Right renal pelvis (tissue), 4 donors: ENCODE measurements at regions not wholly inside any gene's neighbourhood (a gene's known extent, or its start where the extent isn't known, plus 50 kb on each side); places are given as distances from the start of the nearest gene placed in this dataset.

Experiments
- DNase-seq, 4 donors: peaks; one replicate each; pipeline ENCODE4 v3.0.0-alpha.2; 2013; ENCODE audit warnings: low read depth in 4 of 4, low spot score in 3 of 4, missing footprints in 1 of 4

DNA sequence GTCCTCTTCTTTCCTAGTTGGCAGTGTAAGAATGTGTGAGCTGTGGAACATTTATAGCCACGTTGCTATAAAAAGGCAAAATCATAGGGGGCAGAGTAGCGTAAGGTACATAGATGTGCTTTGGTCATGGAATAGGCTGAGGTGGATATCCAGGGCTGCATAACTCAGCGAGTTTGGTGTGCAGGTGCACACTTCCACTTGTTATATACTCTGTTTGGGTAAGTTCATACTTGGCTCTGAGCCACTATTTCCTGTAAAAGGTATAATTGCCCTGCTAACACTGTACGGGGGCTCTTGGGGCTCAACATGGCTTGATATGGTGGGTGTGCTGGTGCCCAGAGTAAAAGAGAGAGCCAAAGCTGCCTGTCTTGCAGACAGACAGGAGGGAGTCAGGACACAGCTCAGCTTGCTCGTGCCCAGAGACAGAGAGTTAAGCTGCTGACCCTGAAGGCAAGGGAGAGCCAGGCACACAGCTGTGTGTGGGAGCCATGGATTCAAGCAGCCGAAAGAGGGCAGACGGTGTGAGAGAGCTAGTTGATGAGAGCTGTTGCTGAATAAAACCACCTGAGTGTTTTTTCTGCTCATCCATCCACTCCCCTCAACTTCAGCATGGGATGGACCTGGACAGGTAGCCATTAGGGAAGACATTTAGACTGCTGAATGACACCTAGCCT, 126.7 kb downstream of the DKK1 start:
- peak in 1 of 4 donors; percentile 1 for DNase-seq

DNA sequence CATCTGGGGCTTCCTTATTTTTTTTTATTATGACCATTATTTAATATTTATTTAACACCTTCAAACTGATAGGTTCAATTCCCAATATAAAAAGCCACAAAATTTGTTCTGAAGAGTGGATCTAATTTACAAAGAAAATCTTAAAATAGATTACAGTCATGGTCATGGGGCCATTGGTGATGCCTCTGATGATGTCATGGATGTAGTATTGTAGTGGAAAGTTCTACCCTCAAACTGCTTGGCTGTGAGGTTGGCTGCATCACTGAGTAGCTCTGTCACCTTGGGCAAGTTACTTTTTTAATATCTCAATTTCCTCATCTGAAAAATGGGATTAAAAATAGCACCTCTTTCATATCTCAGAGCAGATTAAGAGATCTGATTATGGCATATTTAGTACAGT, 128.5 kb downstream of the DKK1 start:
- DNase-seq = no peak

DNA sequence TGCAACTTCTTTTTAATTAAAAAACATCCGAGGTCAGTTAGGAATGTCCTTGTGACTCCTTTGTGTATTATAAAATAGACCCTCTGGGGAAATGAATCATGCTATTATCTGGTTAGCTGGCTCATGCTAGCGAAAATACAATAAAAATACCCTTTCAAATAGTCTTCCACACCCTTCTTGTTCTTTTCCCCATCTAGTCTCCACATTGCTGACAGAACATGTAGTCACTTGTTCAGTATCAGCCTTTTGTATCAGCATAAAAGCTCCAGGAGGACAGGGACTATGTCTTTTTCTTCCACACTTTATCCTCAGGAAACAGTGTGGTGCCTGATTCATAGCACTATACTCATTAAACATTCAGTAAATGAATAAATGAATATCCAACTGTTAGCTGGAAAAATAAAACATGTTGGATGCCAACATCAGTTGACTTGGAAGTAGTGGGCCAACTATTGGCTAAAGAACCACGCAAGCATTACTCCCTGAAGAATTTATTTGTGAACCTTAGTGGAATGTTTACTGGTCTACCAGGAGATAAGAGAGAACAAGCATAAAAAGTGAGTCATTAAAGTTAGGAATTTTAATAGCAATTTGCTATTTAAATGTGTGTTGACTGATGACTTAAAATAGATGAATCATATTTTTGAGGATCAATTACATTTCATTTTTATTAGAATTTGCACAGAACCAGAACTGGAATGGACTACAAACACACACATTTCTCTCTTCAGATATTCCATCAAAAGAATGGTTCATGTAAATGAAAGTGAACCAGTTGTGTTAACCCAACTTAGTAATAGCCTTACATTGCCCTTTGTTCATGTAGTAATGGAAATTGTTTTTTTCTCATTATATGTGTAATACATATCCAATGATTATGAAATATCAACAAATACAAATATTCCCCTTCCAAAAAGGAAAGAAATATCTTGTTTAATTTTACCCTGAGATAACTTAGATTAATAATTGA, 129.6 kb downstream of the DKK1 start:
- DNase-seq = no peak

DNA sequence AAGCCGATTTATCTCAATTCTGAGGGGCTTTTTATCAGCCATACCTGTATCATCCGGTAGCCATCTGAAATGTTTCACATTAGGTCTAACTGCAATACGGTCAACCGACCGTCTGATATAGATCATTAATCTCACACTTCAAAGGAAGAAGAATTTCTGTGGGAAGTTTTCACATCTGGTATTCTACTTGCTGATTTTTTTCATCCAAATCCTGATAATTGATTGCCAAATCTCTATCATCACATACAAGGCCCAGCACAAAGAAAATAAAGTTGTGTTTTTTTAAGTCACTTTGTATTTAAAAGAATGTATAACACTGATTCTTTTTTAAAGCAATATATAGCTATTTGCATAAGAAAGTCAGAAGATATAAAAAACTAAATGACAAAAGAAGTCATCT, 132.3 kb downstream of the DKK1 start:
- no peak for DNase-seq

DNA sequence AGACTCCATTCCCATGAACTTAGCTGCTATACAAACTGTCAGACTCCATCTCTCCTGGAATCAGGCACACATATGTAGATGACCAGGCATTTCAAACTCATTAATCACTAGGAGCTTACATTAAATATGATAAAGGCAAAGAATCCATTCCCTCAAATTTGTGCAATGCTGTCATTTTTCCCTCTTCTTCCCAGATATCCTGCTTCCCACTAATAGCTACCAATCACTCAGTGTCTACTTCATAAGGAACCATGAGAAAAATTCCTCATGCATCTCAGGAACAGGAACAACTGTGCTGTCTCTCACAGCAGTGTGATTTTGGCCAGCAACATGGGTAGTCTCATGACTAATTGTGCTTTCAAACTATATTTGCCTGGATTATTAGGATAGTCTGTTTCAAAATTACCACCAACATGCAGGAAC, 133.9 kb downstream of the DKK1 start:
- no peak for DNase-seq

DNA sequence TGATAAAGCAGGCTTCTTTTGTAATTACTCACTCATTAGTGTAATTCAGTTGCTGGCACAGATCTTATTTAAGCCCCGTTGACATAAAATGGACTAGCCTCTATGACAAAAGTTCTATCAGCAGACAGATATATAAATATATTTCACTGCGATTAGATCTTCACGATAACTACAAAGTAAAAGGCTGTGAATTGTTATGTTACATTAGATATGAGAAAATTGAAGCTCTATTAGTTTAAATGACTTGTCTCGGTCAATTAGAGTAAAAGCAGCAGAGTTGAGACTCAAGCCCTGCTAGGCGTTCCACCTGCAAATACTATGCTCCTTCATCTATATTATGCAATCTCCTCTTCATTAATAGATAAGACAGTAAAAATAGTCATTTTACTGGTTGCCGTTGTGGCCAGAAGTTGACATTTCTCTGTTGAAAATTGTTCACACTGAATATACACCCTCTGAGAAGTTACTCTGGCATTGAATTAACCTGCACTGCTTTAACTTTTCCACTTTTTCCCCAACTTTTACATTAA, 136.7 kb downstream of the DKK1 start:
- DNase-seq = no peak

DNA sequence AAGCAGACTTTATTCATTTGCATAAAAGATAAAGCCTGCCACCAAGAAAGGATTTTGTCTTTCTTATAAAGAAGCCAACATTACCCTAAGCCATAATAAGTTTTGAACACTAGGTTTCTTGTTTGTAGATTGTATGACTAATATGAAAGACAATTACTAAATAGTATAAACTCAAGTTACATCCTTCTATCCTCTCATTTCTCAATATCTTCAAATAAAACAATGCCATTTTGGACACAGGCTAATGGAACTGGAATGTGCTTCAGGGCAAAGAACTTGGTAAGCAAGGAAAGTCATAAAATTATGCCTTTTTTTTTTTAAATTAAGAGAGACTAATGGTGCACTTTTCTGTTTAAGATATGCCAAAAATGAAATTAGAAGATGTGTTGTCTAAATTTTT, 137.7 kb downstream of the DKK1 start:
- DNase-seq = no peak

DNA sequence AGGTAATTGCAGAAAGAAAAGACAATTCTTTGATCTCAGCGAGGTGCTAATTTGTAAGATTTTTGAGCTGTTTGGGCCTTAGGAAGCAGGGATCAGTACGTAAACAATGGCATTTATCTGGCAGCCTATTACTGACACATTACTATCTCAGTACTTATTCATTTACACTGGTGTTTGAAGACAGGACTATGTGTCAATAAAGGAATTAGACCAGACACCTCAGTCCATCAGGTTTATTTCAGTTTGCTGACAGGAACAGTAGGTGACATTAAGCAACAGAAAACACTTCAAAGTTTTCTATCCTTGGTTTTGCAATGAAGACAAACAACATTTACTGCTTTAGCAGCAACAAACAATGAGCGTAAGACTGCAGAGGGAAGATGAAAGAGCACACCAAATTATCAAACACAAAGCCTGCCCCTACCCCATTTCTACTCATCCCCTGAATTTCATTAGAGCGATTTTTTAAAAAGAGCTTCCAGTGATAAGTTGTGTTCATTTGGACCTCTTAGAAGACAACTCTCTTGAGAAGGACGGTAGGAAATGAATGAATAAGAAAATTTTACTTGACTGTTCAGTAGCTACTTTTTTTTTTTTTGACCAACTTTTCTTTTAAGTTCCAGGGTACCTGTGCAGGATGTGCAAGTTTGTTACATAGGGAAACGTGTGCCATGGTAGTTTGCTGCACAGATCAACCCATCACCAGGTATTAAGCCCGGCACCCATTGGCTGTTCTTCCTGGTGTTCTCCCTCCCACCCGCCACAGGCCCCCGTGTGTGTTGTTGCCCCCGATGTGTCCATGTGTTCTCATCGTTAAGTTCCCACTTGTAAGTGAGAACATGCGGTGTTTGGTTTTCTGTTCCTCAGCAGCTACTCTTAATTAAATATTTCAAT, 138.8 kb downstream of the DKK1 start:
- no peak for DNase-seq

DNA sequence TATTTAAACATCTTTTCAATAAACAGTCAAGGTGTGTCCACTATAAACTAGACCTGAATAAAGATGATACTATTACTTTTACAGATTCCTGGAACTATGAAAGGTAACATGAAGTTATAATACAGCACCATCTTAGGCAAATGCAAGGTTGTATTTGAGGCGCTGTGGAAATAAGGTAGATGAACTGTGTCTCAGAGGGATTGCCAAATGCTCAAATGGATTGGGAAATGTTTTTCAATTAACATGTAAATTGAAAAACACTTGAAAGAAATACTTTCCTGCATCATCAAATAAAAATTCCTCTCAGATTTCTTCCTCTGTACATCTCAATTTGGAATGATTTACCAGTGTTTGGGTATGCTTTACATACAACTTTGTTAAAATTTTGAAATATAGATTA, 139.4 kb downstream of the DKK1 start:
- no peak for DNase-seq

DNA sequence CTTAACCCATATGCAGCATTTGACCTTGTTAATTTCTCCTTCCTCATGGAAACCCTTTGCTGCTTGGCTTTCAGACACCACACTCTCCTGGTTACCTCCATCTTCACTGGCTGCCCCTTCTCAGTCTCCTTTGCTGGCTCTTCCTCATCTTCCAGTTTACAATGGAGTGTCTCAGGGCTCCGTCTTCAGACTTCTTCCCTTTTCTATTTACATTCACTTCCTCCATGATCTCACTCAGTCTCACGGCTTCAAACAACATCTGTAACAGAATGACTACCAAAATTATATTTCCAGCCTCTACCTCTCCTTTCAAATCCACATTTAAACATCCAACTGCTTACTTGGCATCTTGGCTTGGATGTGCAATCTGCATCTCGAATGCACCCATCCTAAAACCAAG, 140.4 kb downstream of the DKK1 start:
- DNase-seq = no peak

DNA sequence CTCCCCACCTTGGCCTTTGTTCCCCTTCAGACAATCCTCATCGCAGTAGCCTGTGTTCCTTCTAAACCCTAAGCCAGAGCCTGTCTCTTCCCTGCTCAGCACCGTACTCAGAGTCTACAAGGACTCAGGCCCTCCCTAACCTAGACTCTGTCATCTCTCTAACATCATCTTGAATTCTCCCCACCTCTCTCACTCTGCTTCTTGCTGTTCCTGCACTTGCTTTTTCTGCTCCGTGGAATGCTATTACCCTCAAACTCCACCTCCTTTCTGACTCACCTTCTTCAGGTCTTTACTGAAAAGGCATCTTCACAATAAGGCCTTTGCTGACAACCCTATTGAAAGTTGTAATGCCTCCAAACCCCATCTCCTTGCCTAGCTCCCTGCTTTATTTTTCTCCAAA, 141.0 kb downstream of the DKK1 start:
- DNase-seq = no peak

DNA sequence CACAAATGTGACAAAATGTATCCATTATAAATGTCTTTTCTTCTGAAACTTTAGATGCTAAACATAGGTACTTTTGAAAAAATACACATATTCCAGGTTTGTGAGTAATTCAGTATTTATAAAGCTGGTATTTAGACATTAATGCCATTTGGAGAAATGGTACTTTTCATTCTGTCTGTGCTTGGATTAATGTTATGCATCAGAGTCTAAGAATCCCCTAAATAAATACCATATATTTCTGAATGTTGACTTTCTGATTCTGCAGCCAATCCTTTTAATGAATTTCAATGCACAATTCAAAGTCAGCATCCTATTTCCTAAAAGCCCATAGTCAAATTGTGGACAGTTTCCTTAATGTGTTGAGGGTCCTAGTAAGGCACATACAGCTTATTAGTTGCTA, 145.0 kb downstream of the DKK1 start:
- no peak for DNase-seq

DNA sequence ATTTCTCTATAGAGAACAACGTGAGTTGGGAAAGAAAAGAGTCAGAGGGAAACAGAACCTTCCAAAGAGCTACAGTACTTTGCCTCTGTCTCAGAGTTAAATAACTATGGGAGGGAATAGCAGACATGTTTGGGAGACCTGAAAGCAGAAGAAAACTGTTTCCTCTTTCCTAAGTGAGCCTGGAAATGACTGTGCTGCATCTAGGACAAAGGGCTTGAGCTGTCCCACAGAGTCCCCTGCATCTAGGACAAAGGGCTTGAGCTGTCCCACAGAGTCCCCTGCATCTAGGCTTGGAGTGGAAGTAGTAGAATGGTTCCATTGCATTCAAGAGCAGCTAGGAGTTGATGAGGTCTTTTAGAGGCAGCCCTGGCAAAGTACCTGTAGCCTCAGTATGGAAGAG, 149.7 kb downstream of the DKK1 start:
- DNase-seq = no peak

DNA sequence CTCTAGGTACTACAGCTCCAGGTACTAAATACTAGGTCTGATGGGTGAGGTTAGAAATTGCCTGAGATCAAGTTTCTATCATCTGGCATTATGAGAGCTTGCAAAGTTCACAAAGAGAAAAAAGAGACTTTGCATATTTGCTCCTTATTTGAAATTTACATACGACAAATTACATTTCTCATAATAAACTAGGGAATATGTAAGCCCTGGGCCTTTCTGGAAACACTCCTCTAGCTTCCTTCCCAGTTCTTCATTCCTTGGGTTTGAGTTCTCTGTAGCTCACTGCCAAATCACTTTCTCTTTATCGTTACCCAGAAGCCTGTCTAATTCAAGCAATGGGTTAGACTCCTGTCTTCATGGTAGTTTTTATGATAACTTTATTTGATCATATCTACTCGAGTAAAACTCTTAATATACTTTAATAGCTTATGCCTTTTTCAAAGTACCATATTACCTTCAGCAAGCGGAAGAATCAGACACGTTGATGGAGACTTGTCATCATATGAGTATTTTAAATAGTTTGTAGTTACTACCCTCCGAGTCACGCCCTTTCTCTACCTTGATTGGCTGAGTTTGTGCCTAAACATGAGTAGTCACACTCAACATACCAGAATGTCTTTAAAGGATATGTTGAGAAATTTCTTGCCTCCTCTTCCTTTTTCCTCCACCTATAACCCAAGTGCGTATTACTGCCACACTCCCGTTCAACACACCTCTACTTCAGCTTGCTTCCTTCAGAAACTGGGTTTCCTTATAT, 150.5 kb downstream of the DKK1 start:
- DNase-seq = no peak

DNA sequence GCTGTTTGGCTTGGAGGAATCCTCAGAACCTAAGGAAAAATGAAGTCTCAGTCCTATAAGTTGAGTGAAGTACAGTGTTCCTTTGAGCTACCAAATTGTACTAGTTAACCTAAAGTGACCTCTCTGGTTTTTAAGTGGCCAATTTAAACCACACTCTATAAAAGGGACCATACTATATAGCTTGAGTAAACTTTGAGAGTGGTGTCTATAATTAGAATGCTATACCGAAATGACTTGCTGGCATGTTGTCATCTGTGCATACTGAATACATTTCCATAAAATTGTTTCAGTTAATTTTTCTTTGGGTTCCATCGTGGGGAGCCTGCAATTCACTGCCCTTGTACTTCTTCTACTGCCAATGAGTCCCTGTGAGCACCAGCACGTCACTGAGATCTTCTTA, 151.1 kb downstream of the DKK1 start:
- DNase-seq = no peak

DNA sequence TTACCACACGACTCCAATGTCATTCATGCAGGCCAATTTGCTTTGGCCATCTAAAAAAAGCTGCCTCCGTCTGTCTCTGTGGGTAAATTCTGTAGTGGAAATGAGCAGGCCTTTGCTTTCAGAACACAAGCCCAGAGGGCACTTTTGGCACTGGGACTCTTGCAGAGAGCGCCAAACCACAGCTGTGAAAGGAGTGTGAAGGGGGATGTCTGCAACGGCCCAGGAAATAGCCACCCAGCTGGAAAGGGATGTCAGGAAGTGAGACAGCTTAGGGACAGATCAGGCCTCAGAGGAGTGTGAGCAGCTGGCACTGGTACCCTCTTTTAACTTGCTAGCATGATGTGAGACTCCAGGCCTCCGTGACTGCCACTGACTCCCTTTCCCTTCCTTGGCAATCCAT, 152.4 kb downstream of the DKK1 start:
- DNase-seq = no peak

DNA sequence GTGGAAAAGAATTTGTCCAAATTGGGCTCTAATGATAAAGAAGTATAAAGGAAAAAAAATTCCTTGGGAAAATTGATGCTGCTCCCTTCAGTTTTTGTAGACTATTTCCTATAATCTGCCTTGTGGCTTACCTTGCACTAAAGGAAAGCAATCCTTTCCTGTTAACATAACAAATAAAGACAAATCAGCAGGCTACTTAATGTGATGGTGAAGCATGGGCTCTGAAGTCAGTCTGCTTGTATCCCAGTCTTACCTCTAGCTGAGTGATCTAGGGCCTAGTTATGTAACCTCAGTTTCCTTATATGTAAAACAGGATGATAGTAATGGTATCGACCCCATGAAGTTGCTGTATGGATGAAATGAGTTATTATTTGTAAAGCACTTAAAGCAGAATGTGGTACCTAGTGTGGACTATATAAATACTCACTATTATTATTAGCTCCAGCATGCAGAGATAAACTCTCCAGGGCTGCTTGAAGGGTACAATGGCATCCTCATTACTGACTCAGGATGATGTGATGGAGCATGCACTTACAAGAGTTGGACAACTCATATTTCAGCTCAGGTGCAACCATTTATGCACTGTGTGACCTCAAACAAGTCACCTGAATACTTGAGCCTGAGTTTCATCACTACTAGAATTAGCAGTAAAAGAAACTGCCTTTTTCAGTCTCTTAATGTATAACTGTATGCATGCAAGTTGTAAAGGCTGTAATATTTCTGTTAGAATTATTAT, 156.1 kb downstream of the DKK1 start:
- DNase-seq = no peak

DNA sequence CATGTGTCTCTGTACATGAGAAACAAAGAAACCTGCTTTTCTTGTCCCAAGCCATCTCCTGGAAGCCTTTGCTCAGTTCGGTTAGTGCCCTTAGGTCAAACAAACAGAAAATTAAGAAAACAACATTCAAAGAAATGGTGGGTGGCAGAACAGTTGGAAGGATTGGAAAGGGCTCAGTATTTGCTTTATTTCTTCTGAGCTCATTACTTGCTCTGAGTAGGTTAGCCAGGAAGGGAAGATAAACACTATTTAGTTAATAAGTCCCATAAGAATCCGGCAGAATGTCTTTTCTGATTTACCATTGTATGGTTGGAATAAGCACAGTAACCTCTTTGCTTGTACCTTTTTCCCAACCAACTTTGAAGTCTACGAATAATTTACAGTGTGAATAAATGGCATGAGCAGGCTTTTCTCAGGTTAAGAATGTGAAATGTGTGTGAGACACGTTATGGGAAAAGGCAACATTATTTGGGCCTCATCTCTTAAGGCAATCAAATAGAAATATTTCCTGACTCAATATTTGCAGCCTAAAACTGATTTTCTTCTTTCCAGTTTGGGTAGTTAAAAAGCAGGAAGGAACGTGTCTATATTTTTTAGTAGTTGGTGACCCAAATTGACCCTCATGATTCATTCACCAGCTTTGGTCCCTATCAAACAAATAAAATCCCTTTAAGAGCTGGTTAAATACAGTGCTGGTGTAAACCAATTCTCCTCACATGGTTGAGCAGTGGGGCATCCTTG, 158.5 kb downstream of the DKK1 start:
- no peak for DNase-seq

DNA sequence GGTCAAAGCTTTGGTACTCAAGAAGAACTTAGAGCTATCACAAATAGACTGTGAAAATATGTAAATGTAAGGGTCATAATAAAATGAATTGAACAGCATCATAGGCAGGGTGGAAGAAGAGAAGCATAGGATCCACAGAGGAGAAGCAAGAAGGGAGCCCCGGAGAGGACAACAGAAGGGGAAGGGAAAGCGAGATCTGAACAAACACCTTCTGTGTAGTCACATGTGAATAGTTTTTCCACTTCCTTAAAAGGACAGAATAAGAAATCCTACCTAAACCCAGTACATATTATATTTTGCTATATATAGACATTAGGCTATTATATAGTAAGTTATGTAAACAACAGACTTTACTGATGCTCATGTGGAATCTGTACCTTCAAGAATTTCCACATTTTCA, 160.2 kb downstream of the DKK1 start:
- DNase-seq = no peak
